Suprapubic skin (tissue), 4 donors: ENCODE measurements at regions not wholly inside any gene's neighbourhood (a gene's known extent, or its start where the extent isn't known, plus 50 kb on each side); places are given as distances from the start of the nearest gene placed in this dataset.

ENCODE experiments used
- DNase-seq, 2 donors: peaks; one replicate each; pipeline ENCODE4 v3.0.0-alpha.2; 2019; ENCODE audit warnings: low spot score in 2 of 2
- H3K27ac ChIP-seq: fragments of 200-600 bp; sonication (generic); one replicate; pipeline ENCODE4 v1.5.1; 2019
- H3K27me3 ChIP-seq: fragments of 200-600 bp; sonication (generic); one replicate; pipeline ENCODE4 v1.5.1; 2019
- H3K36me3 ChIP-seq: fragments of 200-600 bp; sonication (generic); one replicate; pipeline ENCODE4 v1.5.1; 2019
- H3K4me1 ChIP-seq: fragments of 200-600 bp; sonication (generic); one replicate; pipeline ENCODE4 v1.5.1; 2019
- H3K4me3 ChIP-seq: fragments of 200-600 bp; sonication (generic); one replicate; pipeline ENCODE4 v1.5.1; 2019; ENCODE audit warnings: mild to moderate bottlenecking
- H3K9me3 ChIP-seq: fragments of 200-600 bp; sonication (generic); one replicate; pipeline ENCODE4 v1.5.1; 2019
- CTCF ChIP-seq, 2 donors: fragments of 200-600 bp in 1 of 2; fragments of 450-650 bp in 1 of 2; sonication (generic) in 1 of 2; IDR thresholded peaks; one replicate each; pipeline ENCODE4 v1.5.1; 2016 to 2019; ENCODE audit warnings: antibody characterized with exemption in 2 of 2, mild to moderate bottlenecking in 1 of 2, moderate library complexity in 1 of 2
- EP300 ChIP-seq: sonication (generic); formaldehyde crosslinking; IDR thresholded peaks from one replicate; pipeline ENCODE4 v1.6.1; 2017; ENCODE audit warnings: antibody characterized with exemption
- POLR2A ChIP-seq, 2 donors: fragments of 450-650 bp; IDR thresholded peaks; one replicate each; pipeline ENCODE4 v1.6.1; 2017; ENCODE audit warnings: antibody characterized with exemption in 2 of 2, mild to moderate bottlenecking in 2 of 2, moderate library complexity in 2 of 2
- POLR2AphosphoS5 ChIP-seq, 3 donors: sonication (generic); formaldehyde crosslinking; IDR thresholded peaks; one replicate each; pipeline ENCODE4 v1.6.1; 2017; ENCODE audit warnings: antibody characterized with exemption in 3 of 3
- WGBS: methylation state at CpG from one replicate; pipeline ENCODE4 v1.1.5; 2018; 5-methylcytosine and 5-hydroxymethylcytosine counted together

- 72% methylated on average over 5 of the region's 10 CpGs for WGBS
These were observed 240.4 kb upstream of the IRX2 start for GRCh38 chr5:2991884-2992283.

GRCh38 chr5:2989517-2989916 is 238.0 kb upstream of the IRX2 start:
- Histone ChIP-seq H3K9me3 (no peaks in the 10 kb centered on the region), H3K4me3 (no peak overlapping the region), H3K4me1 (no peaks in the 10 kb centered on the region), H3K36me3 (no peaks in the 10 kb centered on the region), H3K27me3 (peaks cover 13% of the 10 kb centered on the region), H3K27ac (no peak overlapping the region)
- 32% methylated on average over 8 of the region's 8 CpGs for WGBS
- TF ChIP-seq POLR2A (IDR thresholded peaks at IDR 0.05): no peak
- TF ChIP-seq EP300: no peak
- no peak for TF ChIP-seq POLR2AphosphoS5 (IDR thresholded peaks at IDR 0.05)
- TF ChIP-seq CTCF (IDR thresholded peaks at IDR 0.05): no peak
- no peak for DNase-seq

More at GRCh38 chr5:2991884-2992283, 240.4 kb upstream of the IRX2 start:
- Histone ChIP-seq H3K27me3 (peaks cover 15% of the 10 kb centered on the region), H3K9me3 (no peaks in the 10 kb centered on the region), H3K4me3 (no peak overlapping the region), H3K27ac (no peak overlapping the region), H3K36me3 (no peaks in the 10 kb centered on the region), H3K4me1 (no peaks in the 10 kb centered on the region)
- DNase-seq: no peak
- TF ChIP-seq POLR2AphosphoS5 (IDR thresholded peaks at IDR 0.05) (no peak), POLR2A (IDR thresholded peaks at IDR 0.05) (no peak), CTCF (IDR thresholded peaks at IDR 0.05) (no peak), EP300 (no peak)

- no peak for DNase-seq
- TF ChIP-seq POLR2AphosphoS5 (IDR thresholded peaks at IDR 0.05): no peak
- no peak for TF ChIP-seq CTCF (IDR thresholded peaks at IDR 0.05)
- no peak for TF ChIP-seq POLR2A (IDR thresholded peaks at IDR 0.05)
- TF ChIP-seq EP300: no peak
- H3K27me3 ChIP-seq: peaks cover 8% of the 10 kb centered on the region
- H3K27ac ChIP-seq: no peak overlapping the region
- 99% methylated on average over 5 of the region's 5 CpGs for WGBS
- no peaks in the 10 kb centered on the region for H3K36me3 ChIP-seq
- no peak overlapping the region for H3K4me3 ChIP-seq
- H3K4me1 ChIP-seq: no peaks in the 10 kb centered on the region
- H3K9me3 ChIP-seq: no peaks in the 10 kb centered on the region
These were observed 234.8 kb upstream of the IRX2 start for GRCh38 chr5:2986301-2986700.

- Histone ChIP-seq H3K27ac (no peak overlapping the region), H3K4me1 (no peaks in the 10 kb centered on the region), H3K9me3 (no peaks in the 10 kb centered on the region), H3K36me3 (no peaks in the 10 kb centered on the region), H3K4me3 (no peak overlapping the region), H3K27me3 (peaks cover 8% of the 10 kb centered on the region)
- no peak for DNase-seq
- no peak for TF ChIP-seq POLR2AphosphoS5 (IDR thresholded peaks at IDR 0.05)
- no peak for TF ChIP-seq POLR2A (IDR thresholded peaks at IDR 0.05)
- WGBS: 81% methylated on average over 3 of the region's 3 CpGs
These were observed 234.2 kb upstream of the IRX2 start for GRCh38 chr5:2985718-2986117.

- Histone ChIP-seq H3K4me3 (no peak overlapping the region), H3K27me3 (no peaks in the 10 kb centered on the region), H3K27ac (no peak overlapping the region), H3K36me3 (no peaks in the 10 kb centered on the region), H3K4me1 (no peaks in the 10 kb centered on the region), H3K9me3 (no peaks in the 10 kb centered on the region)
- no peak for DNase-seq
- 73% methylated on average over 13 of the region's 13 CpGs for WGBS
- TF ChIP-seq POLR2A (IDR thresholded peaks at IDR 0.05) (no peak), EP300 (no peak), CTCF (IDR thresholded peaks at IDR 0.05) (no peak), POLR2AphosphoS5 (IDR thresholded peaks at IDR 0.05) (no peak)
These were observed 232.3 kb upstream of the IRX2 start for GRCh38 chr5:2983583-2984300.
